MM.1S (cell line): ENCODE measurements at regions not wholly inside any gene's neighbourhood (a gene's known extent, or its start where the extent isn't known, plus 50 kb on each side); places are given as distances from the start of the nearest gene placed in this dataset.

Source experiments
- DNase-seq: peaks from one replicate; pipeline ENCODE4 v3.0.0-alpha.2; 2015
- H2AFZ ChIP-seq: fragments of 300-600 bp; sonication (generic); 2 replicates; pipeline ENCODE4 v1.6.0; 2016; ENCODE audit warnings: antibody characterized with exemption, low read length
- H3F3A ChIP-seq: fragments of 300-600 bp; sonication (generic); 2 replicates; pipeline ENCODE4 v1.6.1; 2016; ENCODE audit warnings: mild to moderate bottlenecking, antibody characterized with exemption, low read length, moderate library complexity, mixed read lengths; ENCODE audit not compliant: insufficient read depth
- H3K27ac ChIP-seq: fragments of 300-600 bp; sonication (generic); 2 replicates; pipeline ENCODE4 v1.5.1; 2016; ENCODE audit warnings: mild to moderate bottlenecking, low read length
- H3K27me3 ChIP-seq: fragments of 300-600 bp; sonication (generic); replicated peaks from 2 replicates; pipeline ENCODE4 v1.6.0; 2016; ENCODE audit warnings: low read length; ENCODE audit not compliant: insufficient read depth
- H3K36me3 ChIP-seq: fragments of 300-600 bp; sonication (generic); replicated peaks from 2 replicates; pipeline ENCODE4 v1.6.1; 2016; ENCODE audit warnings: mild to moderate bottlenecking, low read length, mixed read lengths; ENCODE audit not compliant: insufficient read depth
- H3K4me1 ChIP-seq: fragments of 300-600 bp; sonication (generic); 2 replicates; pipeline ENCODE4 v1.6.1; 2016; ENCODE audit warnings: low read length, mixed read lengths
- H3K4me2 ChIP-seq: fragments of 300-600 bp; sonication (generic); 2 replicates; pipeline ENCODE4 v1.6.0; 2016; ENCODE audit warnings: low read depth, low read length
- H3K4me3 ChIP-seq: fragments of 300-600 bp; sonication (generic); 2 replicates; pipeline ENCODE4 v1.5.1; 2016; ENCODE audit warnings: low read length, mixed read lengths
- H3K79me2 ChIP-seq: fragments of 300-600 bp; sonication (generic); 2 replicates; pipeline ENCODE4 v1.6.1; 2016; ENCODE audit warnings: mixed run types, low read length, mixed read lengths
- H3K9ac ChIP-seq: fragments of 300-600 bp; sonication (generic); 2 replicates; pipeline ENCODE4 v1.6.1; 2016; ENCODE audit warnings: low read length, mixed read lengths
- H3K9me2 ChIP-seq: fragments of 300-600 bp; sonication (generic); replicated peaks from 2 replicates; pipeline ENCODE4 v1.6.1; 2016; ENCODE audit warnings: mild to moderate bottlenecking, low read length, mixed read lengths; ENCODE audit not compliant: insufficient read depth
- H3K9me3 ChIP-seq: fragments of 300-600 bp; sonication (generic); replicated peaks from 2 replicates; pipeline ENCODE4 v1.6.1; 2016; ENCODE audit warnings: mild to moderate bottlenecking, low read length, mixed read lengths; ENCODE audit not compliant: insufficient read depth
- H4K20me1 ChIP-seq: fragments of 300-600 bp; sonication (generic); 2 replicates; pipeline ENCODE4 v1.6.1; 2016; ENCODE audit warnings: mild to moderate bottlenecking, low read length, moderate library complexity, mixed read lengths; ENCODE audit not compliant: insufficient read depth
- EZH2 ChIP-seq: fragments of 300-600 bp; sonication (generic); optimal IDR thresholded peaks from 2 replicates; pipeline ENCODE3; 2017; ENCODE audit warnings: low read depth, mild to moderate bottlenecking, antibody characterized with exemption, low read length, mixed read lengths
- EZH2phosphoT487 ChIP-seq: fragments of 300-600 bp; sonication (generic); IDR thresholded peaks from 2 replicates; pipeline ENCODE4 v1.6.1; 2018; ENCODE audit warnings: antibody characterized with exemption, low read length
- TF ChIP-seq, protein P1 (sequence below): fragments of 300-600 bp; sonication (generic); IDR thresholded peaks from 2 replicates; pipeline ENCODE4 v1.5.1; 2016; ENCODE audit warnings: antibody characterized with exemption, low read length, mixed read lengths

DNA sequence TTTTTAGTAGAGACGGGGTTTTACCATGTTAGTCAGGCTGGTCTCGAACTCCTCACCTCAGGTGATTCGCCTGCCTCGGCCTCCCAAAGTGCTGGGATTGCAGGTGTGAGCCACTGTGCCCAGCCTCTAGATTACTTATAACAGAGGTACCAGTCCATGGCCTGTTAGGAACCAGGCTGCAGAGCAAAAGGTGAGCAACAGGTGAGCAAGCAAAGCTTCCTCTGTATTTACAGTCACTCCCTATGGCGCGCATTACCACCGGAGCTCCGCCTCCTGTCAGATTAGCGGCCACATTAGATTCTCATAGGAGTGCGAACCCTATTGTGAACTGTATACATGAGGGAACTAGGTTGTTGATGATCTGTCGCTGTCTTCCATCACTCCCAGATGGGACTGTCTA, 178.0 kb upstream of the SALL4 start:
- Histone ChIP-seq H3K4me1 (no peaks in the 10 kb centered on the region), H3K9me3 (no peaks in the 10 kb centered on the region), H3K9ac (no peak overlapping the region), H3K4me3 (no peak overlapping the region), H4K20me1 (no peaks in the 10 kb centered on the region), H3K79me2 (no peaks in the 10 kb centered on the region), H2AFZ (no peak overlapping the region), H3K27ac (no peak overlapping the region), H3K9me2 (no peaks in the 10 kb centered on the region), H3F3A (no peaks in the 10 kb centered on the region), H3K4me2 (no peak overlapping the region), H3K36me3 (no peaks in the 10 kb centered on the region), H3K27me3 (no peaks in the 10 kb centered on the region)
- DNase-seq: no peak
- TF ChIP-seq, protein P1, sequence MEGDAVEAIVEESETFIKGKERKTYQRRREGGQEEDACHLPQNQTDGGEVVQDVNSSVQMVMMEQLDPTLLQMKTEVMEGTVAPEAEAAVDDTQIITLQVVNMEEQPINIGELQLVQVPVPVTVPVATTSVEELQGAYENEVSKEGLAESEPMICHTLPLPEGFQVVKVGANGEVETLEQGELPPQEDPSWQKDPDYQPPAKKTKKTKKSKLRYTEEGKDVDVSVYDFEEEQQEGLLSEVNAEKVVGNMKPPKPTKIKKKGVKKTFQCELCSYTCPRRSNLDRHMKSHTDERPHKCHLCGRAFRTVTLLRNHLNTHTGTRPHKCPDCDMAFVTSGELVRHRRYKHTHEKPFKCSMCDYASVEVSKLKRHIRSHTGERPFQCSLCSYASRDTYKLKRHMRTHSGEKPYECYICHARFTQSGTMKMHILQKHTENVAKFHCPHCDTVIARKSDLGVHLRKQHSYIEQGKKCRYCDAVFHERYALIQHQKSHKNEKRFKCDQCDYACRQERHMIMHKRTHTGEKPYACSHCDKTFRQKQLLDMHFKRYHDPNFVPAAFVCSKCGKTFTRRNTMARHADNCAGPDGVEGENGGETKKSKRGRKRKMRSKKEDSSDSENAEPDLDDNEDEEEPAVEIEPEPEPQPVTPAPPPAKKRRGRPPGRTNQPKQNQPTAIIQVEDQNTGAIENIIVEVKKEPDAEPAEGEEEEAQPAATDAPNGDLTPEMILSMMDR: no peak
- TF ChIP-seq EZH2phosphoT487: no peak
- no peak for TF ChIP-seq EZH2

DNA sequence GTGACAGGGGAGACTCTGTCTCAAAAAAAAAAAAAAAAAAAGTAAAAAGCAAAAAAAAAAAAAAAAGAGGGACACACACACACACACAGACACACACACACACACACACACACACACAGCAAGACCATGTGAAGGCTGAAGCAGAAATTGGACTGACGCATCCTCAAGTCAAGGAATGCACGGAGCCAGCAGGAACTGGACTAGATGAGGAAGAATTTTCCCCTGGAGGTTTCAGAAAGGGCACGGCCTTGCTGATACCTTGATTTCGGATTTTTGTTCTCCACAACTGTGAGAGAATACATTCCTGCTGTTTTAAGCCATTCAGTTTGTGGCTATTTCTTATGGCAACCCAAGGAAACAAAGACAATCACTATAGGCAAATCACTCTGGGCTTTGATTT, 176.9 kb upstream of the SALL4 start:
- DNase-seq: no peak
- no peak overlapping the region for H3K4me2 ChIP-seq
- no peaks in the 10 kb centered on the region for H3F3A ChIP-seq
- no peaks in the 10 kb centered on the region for H3K36me3 ChIP-seq
- H3K4me3 ChIP-seq: no peak overlapping the region
- no peak for TF ChIP-seq EZH2phosphoT487
- TF ChIP-seq EZH2: no peak
- TF ChIP-seq, protein P1: no peak
- H3K9me2 ChIP-seq: no peaks in the 10 kb centered on the region
- no peak overlapping the region for H2AFZ ChIP-seq
- H3K9me3 ChIP-seq: no peaks in the 10 kb centered on the region
- H3K27me3 ChIP-seq: no peaks in the 10 kb centered on the region
- no peaks in the 10 kb centered on the region for H4K20me1 ChIP-seq
- no peaks in the 10 kb centered on the region for H3K4me1 ChIP-seq
- no peaks in the 10 kb centered on the region for H3K79me2 ChIP-seq
- H3K27ac ChIP-seq: no peak overlapping the region
- no peak overlapping the region for H3K9ac ChIP-seq

DNA sequence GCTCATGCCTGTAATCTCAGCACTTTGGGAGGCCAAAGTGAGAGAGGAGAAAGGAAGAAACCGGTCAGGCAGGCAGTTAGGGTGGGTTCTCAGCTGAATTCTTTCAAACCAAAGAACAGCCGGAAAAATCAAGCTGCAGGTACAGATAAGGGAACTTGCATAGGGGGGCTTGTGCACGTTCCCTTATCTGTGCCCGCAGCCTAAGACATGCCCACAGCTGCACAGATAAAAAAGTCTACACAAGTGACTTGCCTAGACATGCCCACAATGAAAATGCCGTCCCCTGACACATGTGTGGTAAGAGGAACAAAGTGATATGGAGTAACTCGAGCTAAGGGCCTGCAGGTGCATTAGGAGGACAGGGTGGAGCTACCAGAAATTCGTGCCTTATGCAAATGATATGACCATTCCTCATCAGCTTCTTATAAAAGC, 175.8 kb upstream of the SALL4 start:
- H3K36me3 ChIP-seq: no peaks in the 10 kb centered on the region
- no peak overlapping the region for H3K27ac ChIP-seq

More for the DNA sequence above, 175.8 kb upstream of the SALL4 start:
- no peaks in the 10 kb centered on the region for H4K20me1 ChIP-seq
- H3K4me2 ChIP-seq: no peak overlapping the region
- no peaks in the 10 kb centered on the region for H3F3A ChIP-seq
- H3K4me3 ChIP-seq: no peak overlapping the region
- no peaks in the 10 kb centered on the region for H3K27me3 ChIP-seq
- no peaks in the 10 kb centered on the region for H3K4me1 ChIP-seq
- H3K9me3 ChIP-seq: no peaks in the 10 kb centered on the region
- no peaks in the 10 kb centered on the region for H3K9me2 ChIP-seq
- H2AFZ ChIP-seq: no peak overlapping the region
- DNase-seq: peak; percentile 16
- TF ChIP-seq, protein P1: no peak
- TF ChIP-seq EZH2 (no peak), EZH2phosphoT487 (no peak)
- H3K79me2 ChIP-seq: no peaks in the 10 kb centered on the region
- H3K9ac ChIP-seq: no peak overlapping the region
